IMR-90 (cell line): ENCODE measurements at regions not wholly inside any gene's neighbourhood (a gene's known extent, or its start where the extent isn't known, plus 50 kb on each side); places are given as distances from the start of the nearest gene placed in this dataset.
"Not testable (repeated sequence)": the region's sequence is repeated elsewhere in the genome, so short reads cannot be mapped to it uniquely, and the experiment has no call there.

ENCODE experiments used
- CTCF ChIP-seq: conservative IDR thresholded peaks from 2 replicates; pipeline ENCODE4 v1.5.1; 2012; ENCODE audit warnings: mild to moderate bottlenecking, low read depth, low read length, improper control_type of control experiment
- RAD21 ChIP-seq: IDR thresholded peaks from 2 replicates; pipeline ENCODE4 v1.6.1; 2012; ENCODE audit warnings: low read length, improper control_type of control experiment

DNA sequence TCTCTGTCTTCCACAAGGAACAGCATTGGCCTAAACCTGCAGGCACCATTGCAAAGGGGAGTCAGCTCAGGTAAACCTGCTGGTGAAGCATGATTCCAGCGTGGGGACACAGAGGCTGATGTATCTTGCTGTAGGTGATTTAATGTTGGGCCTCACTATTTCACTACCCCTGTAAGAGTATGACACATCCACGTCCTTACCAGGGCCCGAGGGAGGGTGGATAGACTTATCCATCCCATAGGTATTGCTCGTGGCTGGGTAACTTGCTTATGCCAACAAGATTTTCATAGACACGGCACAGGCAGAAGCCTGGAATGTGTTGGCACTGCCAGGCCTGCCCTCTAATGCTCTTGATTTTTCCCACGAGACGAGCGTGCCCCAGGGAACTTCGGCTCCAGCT lies 107.4 kb upstream of the SULF2 start:
- TF ChIP-seq CTCF, RAD21: not testable (repeated sequence)
